ENCODE measurements at regions not wholly inside any gene's neighbourhood (a gene's known extent, or its start where the extent isn't known, plus 50 kb on each side); places are given as distances from the start of the nearest gene placed in this dataset.

GRCh38 chr16:62565706-62566105, 529.5 kb upstream of the CDH8 start:
- H3K4me3 ChIP-seq: no peak overlapping the region
- H3K27me3 ChIP-seq: no peaks in the 10 kb centered on the region
- no peaks in the 10 kb centered on the region for H3K4me1 ChIP-seq
- no peak overlapping the region for H3K27ac ChIP-seq
- DNase-seq: no peak
- TF ChIP-seq CTCF (IDR thresholded peaks at IDR 0.05) (no peak), POLR2A (IDR thresholded peaks at IDR 0.05) (no peak)
- no peaks in the 10 kb centered on the region for H3K9me3 ChIP-seq
- intact Hi-C loops (cut with DNase I; ENCODE audit: low total_unique reads): no loop called here
- no peaks in the 10 kb centered on the region for H3K36me3 ChIP-seq

- no peak overlapping the region for H3K4me3 ChIP-seq
- DNase-seq: no peak
- intact Hi-C loops (cut with DNase I; ENCODE audit: low total_unique reads): no loop called here
- TF ChIP-seq POLR2A (IDR thresholded peaks at IDR 0.05): no peak
- no peak for TF ChIP-seq CTCF (IDR thresholded peaks at IDR 0.05)
- no peaks in the 10 kb centered on the region for H3K36me3 ChIP-seq
- H3K4me1 ChIP-seq: no peaks in the 10 kb centered on the region
- no peaks in the 10 kb centered on the region for H3K9me3 ChIP-seq
- H3K27ac ChIP-seq: no peak overlapping the region
- no peaks in the 10 kb centered on the region for H3K27me3 ChIP-seq
These were observed 528.1 kb upstream of the CDH8 start for GRCh38 chr16:62564291-62564690.

- Histone ChIP-seq H3K27me3 (no peaks in the 10 kb centered on the region), H3K9me3 (no peaks in the 10 kb centered on the region), H3K36me3 (no peaks in the 10 kb centered on the region), H3K4me1 (no peaks in the 10 kb centered on the region), H3K4me3 (no peak overlapping the region), H3K27ac (no peak overlapping the region)
- DNase-seq: no peak
- no peak for TF ChIP-seq POLR2A (IDR thresholded peaks at IDR 0.05)
- TF ChIP-seq CTCF (IDR thresholded peaks at IDR 0.05): no peak
- intact Hi-C loops (cut with DNase I; ENCODE audit: low total_unique reads): no loop called here
These were observed 525.9 kb upstream of the CDH8 start for GRCh38 chr16:62562121-62562520.

GRCh38 chr16:62549875-62550274, 513.6 kb upstream of the CDH8 start:
- no peak overlapping the region for H3K27ac ChIP-seq
- no peaks in the 10 kb centered on the region for H3K9me3 ChIP-seq
- intact Hi-C loops (cut with DNase I; ENCODE audit: low total_unique reads): no loop called here
- no peak for TF ChIP-seq POLR2A (IDR thresholded peaks at IDR 0.05)
- no peak for TF ChIP-seq CTCF (IDR thresholded peaks at IDR 0.05)
- DNase-seq: no peak
- H3K4me1 ChIP-seq: no peaks in the 10 kb centered on the region
- no peaks in the 10 kb centered on the region for H3K27me3 ChIP-seq
- H3K4me3 ChIP-seq: no peak overlapping the region
- H3K36me3 ChIP-seq: no peaks in the 10 kb centered on the region

- no peaks in the 10 kb centered on the region for H3K27me3 ChIP-seq
- H3K9me3 ChIP-seq: no peaks in the 10 kb centered on the region
- no peak overlapping the region for H3K4me3 ChIP-seq
- no peak for DNase-seq
- no peaks in the 10 kb centered on the region for H3K4me1 ChIP-seq
- TF ChIP-seq POLR2A (IDR thresholded peaks at IDR 0.05): no peak
- no peak for TF ChIP-seq CTCF (IDR thresholded peaks at IDR 0.05)
- intact Hi-C loops (cut with DNase I; ENCODE audit: low total_unique reads): no loop called here
- no peaks in the 10 kb centered on the region for H3K36me3 ChIP-seq
- no peak overlapping the region for H3K27ac ChIP-seq
These were observed 511.9 kb upstream of the CDH8 start for GRCh38 chr16:62548095-62548494.

Data from uterus (tissue), 3 donors.